GM23248 (cell line): ENCODE measurements at regions not wholly inside any gene's neighbourhood (a gene's known extent, or its start where the extent isn't known, plus 50 kb on each side); places are given as distances from the start of the nearest gene placed in this dataset.

ENCODE experiments used
- EZH2 ChIP-seq: fragments of 200-600 bp; sonication (generic); IDR thresholded peaks from 2 replicates; pipeline ENCODE4 v1.6.1; 2018; ENCODE audit warnings: antibody characterized with exemption, mild to moderate bottlenecking; ENCODE audit not compliant: insufficient read depth, poor library complexity, severe bottlenecking
- EZH2phosphoT487 ChIP-seq: fragments of 200-600 bp; sonication (generic); IDR thresholded peaks from 2 replicates; pipeline ENCODE4 v1.6.1; 2018; ENCODE audit warnings: antibody characterized with exemption, moderate library complexity, mild to moderate bottlenecking, low read depth; ENCODE audit not compliant: insufficient read depth

- no peak for TF ChIP-seq EZH2
- TF ChIP-seq EZH2phosphoT487: no peak
These were observed 112.0 kb upstream of the PDGFD start for GRCh38 chr11:104275992-104276391.
